HEK293 (cell line): ENCODE measurements at regions not wholly inside any gene's neighbourhood (a gene's known extent, or its start where the extent isn't known, plus 50 kb on each side); places are given as distances from the start of the nearest gene placed in this dataset.
"Not testable (repeated sequence)": the region's sequence is repeated elsewhere in the genome, so short reads cannot be mapped to it uniquely, and the experiment has no call there.

Experiments used
- CTCF ChIA-PET: fragments of 350-600 bp; formaldehyde crosslinking; extraction: SDS; loops from one replicate; lab custom pipeline; 2021; ENCODE audit warnings: antibody characterized with exemption; lab: Yijun Ruan, JAX
- POLR2A ChIA-PET: fragments of 300-600 bp; formaldehyde crosslinking; extraction: SDS; loops from one replicate; lab custom pipeline; 2020; ENCODE audit warnings: antibody characterized with exemption, inconsistent platforms; lab: Yijun Ruan, JAX
- H3K27ac ChIP-seq: fragments of 200-500 bp; sonication (Bioruptor generic); 2 replicates; pipeline ENCODE4 v1.5.1; 2014; ENCODE audit warnings: low read depth, low read length, control low read depth, inconsistent platforms; ENCODE audit errors: extremely low read depth
- H3K36me3 ChIP-seq, 2 experiments: fragments of 200-500 bp in 1 of 2; sonication (Bioruptor generic) in 1 of 2; 1 replicate in 1 of 2; 2 replicates in 1 of 2; pipeline ENCODE4 v1.5.1; 2014 to 2017; ENCODE audit warnings: inconsistent platforms in 2 of 2, low read length in 2 of 2; ENCODE audit not compliant: control insufficient read depth in 2 of 2, insufficient read depth in 1 of 2
- H3K4me1 ChIP-seq: fragments of 200-500 bp; sonication (Bioruptor generic); 2 replicates; pipeline ENCODE4 v1.5.1; 2014; ENCODE audit warnings: mild to moderate bottlenecking, low read length, inconsistent platforms; ENCODE audit not compliant: control insufficient read depth, insufficient read depth
- H3K4me3 ChIP-seq: 2 replicates; pipeline ENCODE4 v1.5.1; 2011; ENCODE audit warnings: low read depth, mild to moderate bottlenecking, control low read depth, low read length, moderate library complexity
- H3K9me3 ChIP-seq: fragments of 200-500 bp; sonication (Bioruptor generic); 2 replicates; pipeline ENCODE4 v1.5.1; 2014; ENCODE audit warnings: low read depth, low read length, inconsistent platforms; ENCODE audit not compliant: control insufficient read depth, insufficient read depth
- MEIS1 ChIP-seq: sonication (generic); formaldehyde crosslinking; IDR thresholded peaks from 2 replicates; pipeline ENCODE4 v1.8.1; 2022; ENCODE audit warnings: missing genetic modification reagents, mild to moderate bottlenecking, borderline replicate concordance
- PRDM2 ChIP-seq: fragments of 450-650 bp; formaldehyde crosslinking; IDR thresholded peaks from 2 replicates; pipeline ENCODE4 v1.5.1; 2016; ENCODE audit warnings: missing biosample characterization, missing genetic modification characterization, borderline replicate concordance
- ZBTB11 ChIP-seq: fragments of 450-650 bp; formaldehyde crosslinking; conservative IDR thresholded peaks from 2 replicates; pipeline ENCODE4 v1.5.1; 2016; ENCODE audit warnings: low read depth, missing biosample characterization, missing genetic modification characterization
- ZNF449 ChIP-seq: fragments of 450-650 bp; formaldehyde crosslinking; IDR thresholded peaks from 2 replicates; pipeline ENCODE4 v1.5.1; 2017; ENCODE audit warnings: missing biosample characterization, mild to moderate bottlenecking, missing genetic modification characterization, moderate library complexity
- ZNF548 ChIP-seq: fragments of 450-650 bp; formaldehyde crosslinking; IDR thresholded peaks from 2 replicates; pipeline ENCODE4 v1.5.1; 2016; ENCODE audit warnings: missing biosample characterization, missing genetic modification characterization
- ZNF561 ChIP-seq: fragments of 450-650 bp; IDR thresholded peaks from 2 replicates; pipeline ENCODE4 v1.5.1; 2018; ENCODE audit warnings: missing biosample characterization, missing genetic modification characterization, borderline replicate concordance
- ZNF600 ChIP-seq: fragments of 450-650 bp; formaldehyde crosslinking; IDR thresholded peaks from 2 replicates; pipeline ENCODE4 v1.5.1; 2016; ENCODE audit warnings: missing biosample characterization, missing genetic modification characterization
- ZNF658 ChIP-seq: fragments of 450-650 bp; formaldehyde crosslinking; IDR thresholded peaks from 2 replicates; pipeline ENCODE4; 2016; ENCODE audit warnings: missing biosample characterization, missing genetic modification characterization
- ZNF791 ChIP-seq: fragments of 450-650 bp; formaldehyde crosslinking; IDR thresholded peaks from 2 replicates; pipeline ENCODE4 v1.5.1; 2016; ENCODE audit warnings: missing biosample characterization, missing genetic modification characterization
- ZXDB ChIP-seq: fragments of 450-650 bp; formaldehyde crosslinking; IDR thresholded peaks from 2 replicates; pipeline ENCODE4 v1.5.1; 2016; ENCODE audit warnings: missing biosample characterization, missing genetic modification characterization

GRCh38 chr10:61040399-61041016 lies 96.5 kb upstream of the RHOBTB1 start (continued):
- TF ChIP-seq ZNF658 (tag by site-specific recombination) (no peak), ZNF449 (tag by site-specific recombination) (no peak), ZNF548 (no peak), MEIS1 (CRISPR knock-in tag) (no peak), PRDM2 (tag by site-specific recombination) (no peak), ZXDB (no peak), ZBTB11 (tag by site-specific recombination) (no peak), ZNF600 (no peak)

GRCh38 chr10:61039868-61040267 lies 95.9 kb upstream of the RHOBTB1 start:
- TF ChIP-seq ZNF791 (tag by site-specific recombination) (no peak), ZNF561 (tag by site-specific recombination) (no peak)
- TF ChIP-seq, all 188 proteins: peak for 0
- Histone ChIP-seq H3K4me3 (no peak overlapping the region), H3K4me1 (no peaks in the 10 kb centered on the region; the same call in 1 of the 2 replicates), H3K9me3 (no peaks in the 10 kb centered on the region), H3K27ac (no peak overlapping the region), H3K36me3 (no peaks in the 10 kb centered on the region)
- ChIA-PET POLR2A (no interaction called here), CTCF (interaction anchor here (1.2 to 1.5 kb wide), 2 partner anchors 15 to 221 kb away, joined by 3 read pairs; no protein-coding TSS in a partner anchor)

- H3K9me3 ChIP-seq, H3K4me3 ChIP-seq, POLR2A ChIA-PET, CTCF ChIA-PET, H3K36me3 ChIP-seq, H3K4me1 ChIP-seq, H3K27ac ChIP-seq: not testable (repeated sequence)
Observed at GRCh38 chr10:61037261-61037830, 93.4 kb upstream of the RHOBTB1 start.

GRCh38 chr10:61036148-61036547 lies 92.2 kb upstream of the RHOBTB1 start:
- H3K27ac ChIP-seq, H3K36me3 ChIP-seq, CTCF ChIA-PET, H3K4me3 ChIP-seq, POLR2A ChIA-PET, H3K4me1 ChIP-seq, H3K9me3 ChIP-seq: not testable (repeated sequence)
